ENCODE measurements at regions not wholly inside any gene's neighbourhood (a gene's known extent, or its start where the extent isn't known, plus 50 kb on each side); places are given as distances from the start of the nearest gene placed in this dataset.

DNA sequence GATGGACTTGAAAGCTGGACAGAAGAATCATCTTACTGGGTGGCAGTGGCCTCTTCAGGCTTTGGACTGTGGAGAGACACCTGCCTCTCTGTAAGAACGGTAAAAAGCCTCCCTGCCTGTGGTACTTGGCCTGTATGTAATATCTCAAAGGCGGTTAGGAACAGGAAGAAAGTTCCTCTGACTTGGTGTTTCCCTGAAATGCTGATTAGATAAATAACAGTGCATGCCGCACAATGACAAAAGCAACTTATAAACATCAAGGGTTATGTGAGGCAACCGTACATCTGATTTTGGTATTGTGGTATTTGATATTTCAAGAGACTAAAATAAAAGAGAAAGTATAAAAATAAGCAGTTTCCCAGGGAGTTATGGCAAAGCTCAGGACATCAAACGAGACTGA is 92.4 kb upstream of the SORBS2 start:
- Histone ChIP-seq H3K4me1 (no peaks in the 10 kb centered on the region), H3K36me3 (no peaks in the 10 kb centered on the region), H3K27me3 (no peaks in the 10 kb centered on the region), H3K4me3 (no peak overlapping the region), H3K9me3 (no peaks in the 10 kb centered on the region), H3K27ac (no peak overlapping the region)
- DNase-seq (no peak), ATAC-seq (no peak)
- 58 to 70% (median 62%) methylated on average over 5 of the region's 5 CpGs for WGBS, 4 donors
- TF ChIP-seq, protein P1, sequence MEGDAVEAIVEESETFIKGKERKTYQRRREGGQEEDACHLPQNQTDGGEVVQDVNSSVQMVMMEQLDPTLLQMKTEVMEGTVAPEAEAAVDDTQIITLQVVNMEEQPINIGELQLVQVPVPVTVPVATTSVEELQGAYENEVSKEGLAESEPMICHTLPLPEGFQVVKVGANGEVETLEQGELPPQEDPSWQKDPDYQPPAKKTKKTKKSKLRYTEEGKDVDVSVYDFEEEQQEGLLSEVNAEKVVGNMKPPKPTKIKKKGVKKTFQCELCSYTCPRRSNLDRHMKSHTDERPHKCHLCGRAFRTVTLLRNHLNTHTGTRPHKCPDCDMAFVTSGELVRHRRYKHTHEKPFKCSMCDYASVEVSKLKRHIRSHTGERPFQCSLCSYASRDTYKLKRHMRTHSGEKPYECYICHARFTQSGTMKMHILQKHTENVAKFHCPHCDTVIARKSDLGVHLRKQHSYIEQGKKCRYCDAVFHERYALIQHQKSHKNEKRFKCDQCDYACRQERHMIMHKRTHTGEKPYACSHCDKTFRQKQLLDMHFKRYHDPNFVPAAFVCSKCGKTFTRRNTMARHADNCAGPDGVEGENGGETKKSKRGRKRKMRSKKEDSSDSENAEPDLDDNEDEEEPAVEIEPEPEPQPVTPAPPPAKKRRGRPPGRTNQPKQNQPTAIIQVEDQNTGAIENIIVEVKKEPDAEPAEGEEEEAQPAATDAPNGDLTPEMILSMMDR (IDR thresholded peaks at IDR 0.05): no peak
- no peak for TF ChIP-seq POLR2A (IDR thresholded peaks at IDR 0.05)
- intact Hi-C loops (cut with DNase I): no loop called here

DNA sequence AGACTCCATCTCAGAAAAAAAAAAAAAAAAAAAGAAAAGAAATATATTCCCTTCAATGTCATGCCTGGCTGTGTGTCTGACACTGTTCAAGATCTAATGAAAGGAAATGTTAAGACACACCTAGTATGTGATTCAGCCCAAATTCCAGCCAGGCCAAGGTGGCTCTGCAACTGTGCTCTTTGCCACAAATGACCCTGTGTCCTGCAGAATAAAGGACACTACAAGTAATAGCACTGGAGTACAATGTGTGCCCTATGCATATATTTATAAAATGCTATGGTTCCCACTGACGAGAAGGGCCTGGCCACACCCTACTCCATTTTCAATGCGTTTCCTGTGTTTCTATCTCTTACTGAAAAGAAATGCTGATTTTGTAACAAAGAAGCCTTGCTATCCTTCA is 98.0 kb upstream of the SORBS2 start:
- ATAC-seq (peak in 1 of 4 donors; percentile 39), DNase-seq (no peak)
- H3K27ac ChIP-seq: no peak overlapping the region
- no peaks in the 10 kb centered on the region for H3K9me3 ChIP-seq
- H3K4me1 ChIP-seq: no peaks in the 10 kb centered on the region
- no peaks in the 10 kb centered on the region for H3K27me3 ChIP-seq
- intact Hi-C loops (cut with DNase I): no loop called here
- no peaks in the 10 kb centered on the region for H3K36me3 ChIP-seq
- H3K4me3 ChIP-seq: no peak overlapping the region
- TF ChIP-seq POLR2A (IDR thresholded peaks at IDR 0.05): no peak
- TF ChIP-seq, protein P1 (IDR thresholded peaks at IDR 0.05): no peak
- WGBS, 4 donors: 64 to 83% (median 68%) methylated on average over 2 of the region's 2 CpGs

DNA sequence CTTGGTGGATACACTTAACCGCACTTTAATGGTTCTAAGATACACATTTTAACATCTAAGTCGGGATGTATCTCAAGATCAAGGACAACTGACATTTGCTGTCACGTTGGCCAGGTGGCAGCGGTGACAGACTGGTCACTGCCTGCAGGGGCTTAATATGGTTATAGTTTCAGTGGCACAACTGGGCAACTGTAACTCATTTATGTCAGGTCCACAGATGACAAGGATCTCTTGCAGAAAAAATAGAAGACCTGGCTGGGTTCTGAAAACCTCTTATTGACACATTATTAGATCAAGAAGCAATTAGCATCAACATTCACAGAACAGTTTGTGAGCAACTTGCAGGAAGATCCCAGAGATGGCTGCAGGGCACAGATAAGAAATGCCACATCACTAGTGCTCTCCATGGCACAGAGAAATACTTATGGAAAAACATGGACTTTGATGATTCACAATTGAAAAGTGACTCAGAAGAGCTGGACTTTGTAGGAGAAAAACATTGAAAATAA is 99.6 kb upstream of the SORBS2 start:
- TF ChIP-seq POLR2A (IDR thresholded peaks at IDR 0.05): no peak
- TF ChIP-seq, protein P1 (IDR thresholded peaks at IDR 0.05): no peak
- intact Hi-C loops (cut with DNase I): no loop called here
- 90 to 98% (median 93%) methylated on average over 4 of the region's 4 CpGs for WGBS, 4 donors

DNA sequence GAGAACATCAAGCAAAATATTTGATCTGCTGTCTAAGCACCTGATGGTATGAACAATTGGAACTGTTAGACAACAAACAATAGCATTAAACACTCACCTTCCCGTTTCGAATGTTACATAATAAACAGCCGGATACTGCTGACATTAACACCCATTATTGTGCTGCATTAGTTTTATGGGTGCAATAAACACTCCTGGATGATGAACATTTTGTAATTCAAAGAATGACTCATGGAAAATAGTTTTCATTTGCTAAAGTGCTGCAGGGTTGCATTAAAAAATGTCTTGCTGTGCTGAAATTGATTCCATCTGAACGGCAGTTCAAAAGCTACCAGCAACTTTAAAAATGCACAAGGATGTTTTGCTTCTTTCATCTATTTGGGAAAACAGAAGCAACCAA is 100.8 kb upstream of the SORBS2 start:
- Histone ChIP-seq H3K4me3 (no peak overlapping the region), H3K27me3 (no peaks in the 10 kb centered on the region), H3K27ac (no peak overlapping the region), H3K9me3 (no peaks in the 10 kb centered on the region), H3K36me3 (no peaks in the 10 kb centered on the region), H3K4me1 (no peaks in the 10 kb centered on the region)
- TF ChIP-seq, protein P1 (IDR thresholded peaks at IDR 0.05): no peak
- TF ChIP-seq POLR2A (IDR thresholded peaks at IDR 0.05): no peak
- ATAC-seq (no peak), DNase-seq (no peak)
- WGBS, 4 donors: 81 to 85% (median 83%) methylated on average over 4 of the region's 4 CpGs
- intact Hi-C loops (cut with DNase I): no loop called here

More for the DNA sequence above, 99.6 kb upstream of the SORBS2 start:
- no peaks in the 10 kb centered on the region for H3K9me3 ChIP-seq
- H3K27me3 ChIP-seq: no peaks in the 10 kb centered on the region
- no peak overlapping the region for H3K4me3 ChIP-seq
- no peak overlapping the region for H3K27ac ChIP-seq
- no peak for DNase-seq
- H3K4me1 ChIP-seq: no peaks in the 10 kb centered on the region
- ATAC-seq: no peak
- H3K36me3 ChIP-seq: no peaks in the 10 kb centered on the region

Measured in heart left ventricle (tissue), 16 donors.